HepG2 (cell line): ENCODE measurements at regions not wholly inside any gene's neighbourhood (a gene's known extent, or its start where the extent isn't known, plus 50 kb on each side); places are given as distances from the start of the nearest gene placed in this dataset.
A peak's percentile ranks its signal among the peaks of the same experiment; 100 is the strongest.

Experiments used
- ATAC-seq: fragments of 200-7000 bp; cut with Tn5 transposase; 3 replicates; pipeline ENCODE4 v1.9.1; 2020; ENCODE audit warnings: mild to moderate bottlenecking, moderate library complexity
- BruUV-seq: library from RNA; stranded (reverse); fragments of 400-500 nt; replicated peaks from 2 replicates; lab custom pipeline; 2021; lab: Mats Ljungman, UMichigan
- CTCF ChIA-PET: fragments of 300-600 bp; formaldehyde crosslinking; extraction: SDS; loops from one replicate; lab custom pipeline; 2021; ENCODE audit warnings: low total read pairs, inconsistent platforms, low intra/inter-chr PET ratio; lab: Yijun Ruan, JAX
- POLR2A ChIA-PET: fragments of 350-600 bp; sonication (Branson Sonifier 250); formaldehyde crosslinking; loops from one replicate; lab custom pipeline; 2020; ENCODE audit warnings: antibody characterized with exemption, inconsistent platforms; lab: Yijun Ruan, JAX
- DNase-seq: peaks from one replicate; pipeline ENCODE4 v3.0.0-alpha.2; 2015; ENCODE audit warnings: low spot score
- FAIRE-seq: peaks from 3 replicates; lab custom pipeline; 2011; peaks lifted over from hg19 to GRCh38; lab: Jason Lieb, UNC
- H2AFZ ChIP-seq: one replicate; pipeline ENCODE4 v1.6.1; 2011; ENCODE audit warnings: low read length, inconsistent platforms
- H3K27ac ChIP-seq: fragments of 300-600 bp; 3 replicates; pipeline ENCODE4 v1.8.0; 2011; ENCODE audit warnings: mixed run types, mild to moderate bottlenecking, mixed read lengths, low read length, inconsistent platforms; ENCODE audit not compliant: insufficient read depth; ENCODE audit errors: extremely low read length
- H3K27me3 ChIP-seq, 2 experiments: fragments of 200-600 bp in 1 of 2; 2 replicates in 1 of 2; 3 replicates in 1 of 2; pipeline versions ENCODE4 v1.6.0 to v1.8.0; 2011; ENCODE audit warnings: low read length in 2 of 2, mild to moderate bottlenecking in 2 of 2, moderate library complexity in 2 of 2, inconsistent platforms in 1 of 2; ENCODE audit not compliant: insufficient read depth in 2 of 2, control insufficient read depth in 1 of 2
- H3K36me3 ChIP-seq, 2 experiments: fragments of 200-600 bp in 1 of 2; replicated peaks in 1 of 2; 2 replicates in 1 of 2; 3 replicates in 1 of 2; pipeline versions ENCODE4 v1.5.1 to v1.8.0; 2011; ENCODE audit warnings: low read length in 2 of 2, inconsistent platforms in 1 of 2; ENCODE audit not compliant: insufficient read depth in 2 of 2, control insufficient read depth in 1 of 2
- H3K4me1 ChIP-seq: 2 replicates; pipeline ENCODE4 v1.5.1; 2012; ENCODE audit warnings: low read length, inconsistent platforms; ENCODE audit not compliant: insufficient read depth
- H3K4me2 ChIP-seq: 2 replicates; pipeline ENCODE4 v1.6.0; 2011; ENCODE audit warnings: low read depth, low read length, inconsistent platforms
- H3K4me3 ChIP-seq, 3 experiments: fragments of 200-600 bp in 1 of 3; sonication (generic), shearing (Covaris generic) in 1 of 3; replicated peaks in 1 of 3; 2 replicates each; pipeline ENCODE4 v1.5.1; 2011 to 2016; ENCODE audit warnings: low read length in 3 of 3, inconsistent platforms in 2 of 3, low read depth in 2 of 3, mild to moderate bottlenecking in 2 of 3, control low read depth in 1 of 3, mixed read lengths in 1 of 3; ENCODE audit not compliant: insufficient read depth in 1 of 3
- H3K79me2 ChIP-seq: one replicate; pipeline ENCODE4 v1.6.1; 2011; ENCODE audit warnings: low read length, inconsistent platforms; ENCODE audit not compliant: insufficient read depth
- H3K9ac ChIP-seq: 2 replicates; pipeline ENCODE4 v1.6.0; 2011; ENCODE audit warnings: mild to moderate bottlenecking, low read depth, low read length, inconsistent platforms; ENCODE audit not compliant: insufficient read depth
- H3K9me3 ChIP-seq: 2 replicates; pipeline ENCODE4 v1.5.1; 2012; ENCODE audit warnings: mild to moderate bottlenecking, low read length
- H4K20me1 ChIP-seq: 2 replicates; pipeline ENCODE4 v1.6.0; 2011; ENCODE audit warnings: inconsistent platforms, mild to moderate bottlenecking, low read length, moderate library complexity; ENCODE audit not compliant: insufficient read depth
- CEBPG ChIP-seq: IDR thresholded peaks from 2 replicates; pipeline ENCODE4 v1.6.1; 2016
- GATAD2A ChIP-seq: IDR thresholded peaks from 2 replicates; pipeline ENCODE4 v1.6.1; 2016
- KLF11 ChIP-seq: IDR thresholded peaks from 2 replicates; pipeline ENCODE4 v1.6.1; 2016; ENCODE audit warnings: missing compliant biosample characterization
- NCOA1 ChIP-seq: sonication (generic); formaldehyde crosslinking; IDR thresholded peaks from 2 replicates; pipeline ENCODE4 v1.9.0; 2021; ENCODE audit warnings: missing genetic modification reagents
- PHF20 ChIP-seq: sonication (generic); formaldehyde crosslinking; IDR thresholded peaks from 2 replicates; pipeline ENCODE4 v1.5.0; 2020; ENCODE audit warnings: mild to moderate bottlenecking, missing genetic modification reagents
- SMARCE1 ChIP-seq: fragments of 450-650 bp; IDR thresholded peaks from 2 replicates; pipeline ENCODE4 v1.6.1; 2017; ENCODE audit warnings: borderline replicate concordance
- ZFP41 ChIP-seq: sonication (generic); formaldehyde crosslinking; IDR thresholded peaks from 2 replicates; pipeline ENCODE4 v1.4.0; 2020; ENCODE audit warnings: mild to moderate bottlenecking, missing genetic modification reagents, borderline replicate concordance
- ZNF12 ChIP-seq: sonication (generic); formaldehyde crosslinking; IDR thresholded peaks from 2 replicates; pipeline ENCODE4 v1.5.0; 2020; ENCODE audit warnings: missing genetic modification reagents
- WGBS: methylation state at CpG from one replicate; pipeline ENCODE4 v1.1.6; 2017; ENCODE audit warnings: low lambda C conversion rate; 5-methylcytosine and 5-hydroxymethylcytosine counted together
- in situ Hi-C: cut with HindIII; loops from 2 replicates; pipeline ENCODE4 v1.10.0; 2017; ENCODE audit warnings: low pct_unique_long_range_greater_than_20kb; ENCODE audit not compliant: extremely low pct_ligation_motif_present
- intact Hi-C: fragments of 100-400 bp; cut with micrococcal nuclease; formaldehyde crosslinking; loops from one replicate; pipeline ENCODE4 v1.10.0; 2022; ENCODE audit not compliant: unreplicated experiment
- TF ChIP-seq, protein P1 (sequence below): sonication (generic); formaldehyde crosslinking; IDR thresholded peaks from 2 replicates; pipeline ENCODE4 v1.4.0; 2020; ENCODE audit warnings: missing genetic modification reagents, borderline replicate concordance
- TF ChIP-seq, protein P2 (sequence below), 2 experiments: sonication (generic) in 1 of 2; formaldehyde crosslinking in 1 of 2; IDR thresholded peaks; 2 replicates each; pipeline versions ENCODE4 v1.6.1 to v1.9.0; 2014 to 2022; ENCODE audit warnings: antibody characterized with exemption in 1 of 2, borderline replicate concordance in 1 of 2, inconsistent platforms in 1 of 2, low read depth in 1 of 2, missing genetic modification reagents in 1 of 2

DNA sequence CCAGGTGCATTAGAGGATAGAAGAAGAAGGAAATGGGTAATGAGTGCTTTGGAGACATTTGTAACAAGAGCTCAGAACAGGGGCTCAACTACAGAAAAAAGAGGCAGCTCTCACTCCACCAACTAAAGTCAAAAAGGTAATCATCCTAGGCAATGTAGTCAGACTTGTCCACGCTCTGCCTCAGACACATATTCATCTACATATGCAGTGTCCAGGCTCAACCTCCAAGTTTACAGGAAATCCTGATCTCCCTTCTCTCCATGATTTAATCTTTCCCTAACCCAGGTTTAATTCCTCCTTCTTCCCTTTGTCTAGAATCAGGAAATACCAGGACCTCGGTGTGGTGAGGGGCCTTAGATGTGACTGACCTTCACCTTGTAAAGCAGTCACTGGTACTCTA is 65.7 kb upstream of the SELENOP start:
- Histone ChIP-seq H4K20me1 (no peaks in the 10 kb centered on the region), H2AFZ (no peak overlapping the region), H3K79me2 (peaks cover 75% of the 10 kb centered on the region), H3K4me1 (peaks cover 96% of the 10 kb centered on the region), H3K9ac (peak overlapping the region; percentile 25; the same call in 1 of the 2 replicates), H3K4me2 (peak overlapping the region; percentile 83), H3K36me3 (no peaks in the 10 kb centered on the region), H3K27me3 (no peaks in the 10 kb centered on the region), H3K9me3 (no peaks in the 10 kb centered on the region), H3K4me3 (peak overlapping the region in 1 of 3 experiments; percentile 12; a peak in 1 of 6 replicates), H3K27ac (peak overlapping the region; percentile 99)
- ChIA-PET CTCF (no interaction called here), POLR2A (interaction anchor here (1.0 to 13.5 kb wide), 5 partner anchors 12 to 67 kb away, joined by 3 to 263 read pairs (median 6); partner anchors contain the start of gene SELENOP)
- FAIRE-seq (no peak), ATAC-seq (no peak), DNase-seq (no peak)
- intact Hi-C loops, result no loop called here
- TF ChIP-seq GATAD2A (CRISPR knock-in tag) (0 out of 2 replicates have a peak, but pooled peaks have one; percentile 8), NCOA1 (CRISPR knock-in tag) (no peak)
- no TSS peak for BruUV-seq
- in situ Hi-C loops, result loop anchor here (5.0 kb wide), 1 partner anchor 55 kb away; no protein-coding TSS in a partner anchor
- 53% methylated on average over 2 of the region's 2 CpGs for WGBS

DNA sequence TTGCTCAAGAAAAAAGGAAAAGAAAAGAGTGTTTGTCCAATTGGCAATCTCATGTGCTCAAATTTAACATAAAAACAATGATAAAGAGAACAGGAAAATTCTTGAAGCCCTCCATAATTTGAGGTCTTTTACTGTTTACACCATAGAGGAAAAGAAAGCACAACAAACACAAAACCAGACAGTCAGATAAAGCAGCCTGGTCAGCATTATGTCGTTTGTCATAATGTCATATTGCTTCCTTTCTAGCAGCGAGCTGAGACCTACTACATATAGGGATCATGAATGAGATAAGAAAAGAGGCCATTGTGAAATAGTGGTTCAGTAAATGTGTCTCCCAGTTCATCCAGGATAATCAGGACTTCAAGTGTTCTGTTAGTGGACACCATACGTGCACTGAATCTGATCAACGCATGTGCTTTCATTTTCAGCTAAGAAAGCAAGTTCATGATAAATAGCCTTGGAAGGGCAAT is 64.7 kb upstream of the SELENOP start:
- no peak for ATAC-seq
- Histone ChIP-seq H3K36me3 (no peaks in the 10 kb centered on the region), H2AFZ (no peak overlapping the region), H3K27me3 (no peaks in the 10 kb centered on the region), H3K9me3 (no peaks in the 10 kb centered on the region), H3K4me2 (peak overlapping the region; percentile 83), H3K27ac (peak overlapping the region; percentile 99), H3K79me2 (peaks cover 79% of the 10 kb centered on the region), H4K20me1 (no peaks in the 10 kb centered on the region), H3K4me1 (peaks cover 97% of the 10 kb centered on the region), H3K9ac (peak overlapping the region; percentile 77), H3K4me3 (peak overlapping the region in 2 of 3 experiments; percentile 54 to 60; a peak in 3 of 6 replicates)
- FAIRE-seq, result no peak
- BruUV-seq, result no TSS peak
- intact Hi-C loops, result no loop called here
- in situ Hi-C loops, result loop anchor here (5.0 kb wide), 1 partner anchor 54 kb away; no protein-coding TSS in a partner anchor
- 40% methylated on average over 4 of the region's 4 CpGs for WGBS
- ChIA-PET CTCF (no interaction called here), POLR2A (interaction anchor here (0.9 to 13.5 kb wide), 13 partner anchors 13 to 972 kb away, joined by 3 to 263 read pairs (median 7); partner anchors contain the start of genes RIMOC1 and SELENOP)
- no peak for DNase-seq
- TF ChIP-seq PHF20 (CRISPR knock-in tag), result no peak
- no peak for TF ChIP-seq SMARCE1
- TF ChIP-seq CEBPG (CRISPR knock-in tag), result peak; percentile 66
- no peak for TF ChIP-seq KLF11 (CRISPR knock-in tag)
- TF ChIP-seq, protein P1, sequence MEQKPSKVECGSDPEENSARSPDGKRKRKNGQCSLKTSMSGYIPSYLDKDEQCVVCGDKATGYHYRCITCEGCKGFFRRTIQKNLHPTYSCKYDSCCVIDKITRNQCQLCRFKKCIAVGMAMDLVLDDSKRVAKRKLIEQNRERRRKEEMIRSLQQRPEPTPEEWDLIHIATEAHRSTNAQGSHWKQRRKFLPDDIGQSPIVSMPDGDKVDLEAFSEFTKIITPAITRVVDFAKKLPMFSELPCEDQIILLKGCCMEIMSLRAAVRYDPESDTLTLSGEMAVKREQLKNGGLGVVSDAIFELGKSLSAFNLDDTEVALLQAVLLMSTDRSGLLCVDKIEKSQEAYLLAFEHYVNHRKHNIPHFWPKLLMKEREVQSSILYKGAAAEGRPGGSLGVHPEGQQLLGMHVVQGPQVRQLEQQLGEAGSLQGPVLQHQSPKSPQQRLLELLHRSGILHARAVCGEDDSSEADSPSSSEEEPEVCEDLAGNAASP (CRISPR knock-in tag), result no peak
- no peak for TF ChIP-seq ZFP41 (CRISPR knock-in tag)
- TF ChIP-seq, protein P2, sequence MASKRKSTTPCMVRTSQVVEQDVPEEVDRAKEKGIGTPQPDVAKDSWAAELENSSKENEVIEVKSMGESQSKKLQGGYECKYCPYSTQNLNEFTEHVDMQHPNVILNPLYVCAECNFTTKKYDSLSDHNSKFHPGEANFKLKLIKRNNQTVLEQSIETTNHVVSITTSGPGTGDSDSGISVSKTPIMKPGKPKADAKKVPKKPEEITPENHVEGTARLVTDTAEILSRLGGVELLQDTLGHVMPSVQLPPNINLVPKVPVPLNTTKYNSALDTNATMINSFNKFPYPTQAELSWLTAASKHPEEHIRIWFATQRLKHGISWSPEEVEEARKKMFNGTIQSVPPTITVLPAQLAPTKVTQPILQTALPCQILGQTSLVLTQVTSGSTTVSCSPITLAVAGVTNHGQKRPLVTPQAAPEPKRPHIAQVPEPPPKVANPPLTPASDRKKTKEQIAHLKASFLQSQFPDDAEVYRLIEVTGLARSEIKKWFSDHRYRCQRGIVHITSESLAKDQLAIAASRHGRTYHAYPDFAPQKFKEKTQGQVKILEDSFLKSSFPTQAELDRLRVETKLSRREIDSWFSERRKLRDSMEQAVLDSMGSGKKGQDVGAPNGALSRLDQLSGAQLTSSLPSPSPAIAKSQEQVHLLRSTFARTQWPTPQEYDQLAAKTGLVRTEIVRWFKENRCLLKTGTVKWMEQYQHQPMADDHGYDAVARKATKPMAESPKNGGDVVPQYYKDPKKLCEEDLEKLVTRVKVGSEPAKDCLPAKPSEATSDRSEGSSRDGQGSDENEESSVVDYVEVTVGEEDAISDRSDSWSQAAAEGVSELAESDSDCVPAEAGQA (IDR thresholded peaks at IDR 0.05; ENCODE audit: low read depth), result no peak
- TF ChIP-seq, protein P2 (CRISPR knock-in tag; IDR thresholded peaks at IDR 0.05; ENCODE audit: borderline replicate concordance), result no peak
- TF ChIP-seq ZNF12 (CRISPR knock-in tag), result 0 out of 2 replicates have a peak, but pooled peaks have one; percentile 55
